ENCODE measurements at regions not wholly inside any gene's neighbourhood (a gene's known extent, or its start where the extent isn't known, plus 50 kb on each side); places are given as distances from the start of the nearest gene placed in this dataset.

- H3K9me3 ChIP-seq (ENCODE audit: insufficient read depth, low read depth, low read length): no peaks in the 10 kb centered on the region
- H4K20me1 ChIP-seq (ENCODE audit: insufficient read depth, low read length, poor library complexity, severe bottlenecking): no peaks in the 10 kb centered on the region
- no peaks in the 10 kb centered on the region for H3K9me2 ChIP-seq (replicated peaks; ENCODE audit: low read depth, low read length)
- H3F3A ChIP-seq (ENCODE audit: low read depth): no peaks in the 10 kb centered on the region
- H3K4me1 ChIP-seq (ENCODE audit: insufficient read depth, low read length, poor library complexity, severe bottlenecking): no peaks in the 10 kb centered on the region
- no peak overlapping the region for H3K9ac ChIP-seq (ENCODE audit: low read depth, low read length, poor library complexity, severe bottlenecking)
- no peak overlapping the region for H3K4me3 ChIP-seq (ENCODE audit: low read length, poor library complexity, severe bottlenecking)
- no peaks in the 10 kb centered on the region for H3K36me3 ChIP-seq (ENCODE audit: insufficient read depth, low read length)
- H3K27me3 ChIP-seq (ENCODE audit: insufficient read depth, low read length, poor library complexity, severe bottlenecking): no peaks in the 10 kb centered on the region
- no peak for TF ChIP-seq EZH2phosphoT487 (IDR thresholded peaks at IDR 0.05; ENCODE audit: borderline replicate concordance)
- TF ChIP-seq CTCF (conservative IDR thresholded peaks at IDR 0.05; ENCODE audit: low read length): no peak
- H3K4me2 ChIP-seq (ENCODE audit: low read depth, low read length, poor library complexity, severe bottlenecking): no peak overlapping the region
- H2AFZ ChIP-seq (ENCODE audit: low read length): no peak overlapping the region
- no peaks in the 10 kb centered on the region for H3K79me2 ChIP-seq (ENCODE audit: insufficient read depth, low read length)
These were observed 390.4 kb downstream of the CMPK2 start for GRCh38 chr2:6475155-6475940.

GRCh38 chr2:6480514-6480913 is 385.2 kb downstream of the CMPK2 start:
- Histone ChIP-seq H3K36me3 (ENCODE audit: insufficient read depth, low read length) (no peaks in the 10 kb centered on the region), H3K9ac (ENCODE audit: low read depth, low read length, poor library complexity, severe bottlenecking) (no peak overlapping the region), H3K9me2 (replicated peaks; ENCODE audit: low read depth, low read length) (no peaks in the 10 kb centered on the region), H3K27me3 (ENCODE audit: insufficient read depth, low read length, poor library complexity, severe bottlenecking) (no peaks in the 10 kb centered on the region), H3K4me3 (ENCODE audit: low read length, poor library complexity, severe bottlenecking) (no peak overlapping the region), H2AFZ (ENCODE audit: low read length) (no peak overlapping the region), H3K9me3 (ENCODE audit: insufficient read depth, low read depth, low read length) (no peaks in the 10 kb centered on the region), H3F3A (ENCODE audit: low read depth) (no peaks in the 10 kb centered on the region), H3K79me2 (ENCODE audit: insufficient read depth, low read length) (no peaks in the 10 kb centered on the region), H3K4me1 (ENCODE audit: insufficient read depth, low read length, poor library complexity, severe bottlenecking) (no peaks in the 10 kb centered on the region), H4K20me1 (ENCODE audit: insufficient read depth, low read length, poor library complexity, severe bottlenecking) (no peaks in the 10 kb centered on the region), H3K4me2 (ENCODE audit: low read depth, low read length, poor library complexity, severe bottlenecking) (no peak overlapping the region)
- no peak for TF ChIP-seq CTCF (conservative IDR thresholded peaks at IDR 0.05; ENCODE audit: low read length)

- H3K9me2 ChIP-seq (replicated peaks; ENCODE audit: low read depth, low read length): no peaks in the 10 kb centered on the region
- no peaks in the 10 kb centered on the region for H3K36me3 ChIP-seq (ENCODE audit: insufficient read depth, low read length)
- no peak overlapping the region for H3K4me2 ChIP-seq (ENCODE audit: low read depth, low read length, poor library complexity, severe bottlenecking)
- TF ChIP-seq CTCF (conservative IDR thresholded peaks at IDR 0.05; ENCODE audit: low read length) (no peak), EZH2phosphoT487 (IDR thresholded peaks at IDR 0.05; ENCODE audit: borderline replicate concordance) (no peak)
- no peak overlapping the region for H2AFZ ChIP-seq (ENCODE audit: low read length)
- no peaks in the 10 kb centered on the region for H3K4me1 ChIP-seq (ENCODE audit: insufficient read depth, low read length, poor library complexity, severe bottlenecking)
- H3F3A ChIP-seq (ENCODE audit: low read depth): no peaks in the 10 kb centered on the region
- no peak overlapping the region for H3K9ac ChIP-seq (ENCODE audit: low read depth, low read length, poor library complexity, severe bottlenecking)
- no peak overlapping the region for H3K4me3 ChIP-seq (ENCODE audit: low read length, poor library complexity, severe bottlenecking)
- H3K79me2 ChIP-seq (ENCODE audit: insufficient read depth, low read length): no peaks in the 10 kb centered on the region
- H3K9me3 ChIP-seq (ENCODE audit: insufficient read depth, low read depth, low read length): no peaks in the 10 kb centered on the region
- H3K27me3 ChIP-seq (ENCODE audit: insufficient read depth, low read length, poor library complexity, severe bottlenecking): no peaks in the 10 kb centered on the region
- no peaks in the 10 kb centered on the region for H4K20me1 ChIP-seq (ENCODE audit: insufficient read depth, low read length, poor library complexity, severe bottlenecking)
These were observed 383.5 kb downstream of the CMPK2 start for GRCh38 chr2:6482256-6482655.

Measured in Loucy (cell line).